Mesenchymal stem cell (in vitro differentiated cells and primary cell): ENCODE measurements at regions not wholly inside any gene's neighbourhood (a gene's known extent, or its start where the extent isn't known, plus 50 kb on each side); places are given as distances from the start of the nearest gene placed in this dataset.

Source experiments
- DNase-seq: peaks from one replicate; pipeline ENCODE4 v3.0.0-alpha.2; 2013
- H2AFZ ChIP-seq: one replicate; pipeline ENCODE4 v1.6.1; 2013; ENCODE audit warnings: low read depth, mild to moderate bottlenecking, control low read depth, inconsistent platforms, low read length, moderate library complexity
- H2AK5ac ChIP-seq: 2 replicates; pipeline ENCODE4 v1.6.1; 2013; ENCODE audit warnings: low read length, moderate library complexity, mild to moderate bottlenecking, inconsistent platforms; ENCODE audit not compliant: severe bottlenecking
- H2BK120ac ChIP-seq: one replicate; pipeline ENCODE4 v1.6.1; 2013; ENCODE audit warnings: low read depth, mild to moderate bottlenecking, inconsistent platforms, low read length, moderate library complexity
- H2BK12ac ChIP-seq, 2 experiments: one replicate each; pipeline ENCODE4 v1.6.1; 2013; ENCODE audit warnings: inconsistent platforms in 2 of 2, low read length in 2 of 2, mild to moderate bottlenecking in 2 of 2, moderate library complexity in 2 of 2, control low read depth in 1 of 2
- H2BK15ac ChIP-seq: one replicate; pipeline ENCODE4 v1.6.1; 2013; ENCODE audit warnings: mild to moderate bottlenecking, low read depth, inconsistent platforms; ENCODE audit not compliant: poor library complexity, severe bottlenecking
- H2BK5ac ChIP-seq: 2 replicates; pipeline ENCODE4 v1.6.1; 2013; ENCODE audit warnings: low read depth, mild to moderate bottlenecking, low read length, control low read depth, inconsistent platforms; ENCODE audit not compliant: poor library complexity, severe bottlenecking
- H3K14ac ChIP-seq, 2 experiments: one replicate each; pipeline ENCODE4 v1.6.1; 2013; ENCODE audit warnings: inconsistent platforms in 2 of 2, low read length in 2 of 2, control low read depth in 1 of 2, mild to moderate bottlenecking in 1 of 2, moderate library complexity in 1 of 2
- H3K18ac ChIP-seq, 2 experiments: one replicate each; pipeline ENCODE4 v1.6.1; 2013; ENCODE audit warnings: inconsistent platforms in 2 of 2, low read length in 2 of 2, control low read depth in 1 of 2, low read depth in 1 of 2, mild to moderate bottlenecking in 1 of 2
- H3K23ac ChIP-seq, 2 experiments: one replicate each; pipeline ENCODE4 v1.6.1; 2013; ENCODE audit warnings: inconsistent platforms in 2 of 2, low read length in 2 of 2, mild to moderate bottlenecking in 2 of 2, moderate library complexity in 2 of 2, control low read depth in 1 of 2
- H3K27ac ChIP-seq: 2 replicates; pipeline ENCODE4 v1.5.1; 2013; ENCODE audit warnings: mild to moderate bottlenecking, moderate library complexity, low read length, control low read depth, inconsistent platforms; ENCODE audit not compliant: poor library complexity, severe bottlenecking
- H3K27me3 ChIP-seq, 2 experiments: 2 replicates each; pipeline versions ENCODE4 v1.6.1 to v1.7.0; 2013; ENCODE audit warnings: low read length in 2 of 2, mild to moderate bottlenecking in 2 of 2, moderate library complexity in 2 of 2, control low read depth in 1 of 2, inconsistent platforms in 1 of 2; ENCODE audit not compliant: control insufficient read depth in 1 of 2, insufficient read depth in 1 of 2
- H3K36me3 ChIP-seq, 2 experiments: 2 replicates each; pipeline versions ENCODE4 v1.6.1 to v1.7.0; 2013; ENCODE audit warnings: low read length in 2 of 2, control low read depth in 1 of 2, inconsistent platforms in 1 of 2, low read depth in 1 of 2, mild to moderate bottlenecking in 1 of 2; ENCODE audit not compliant: insufficient read depth in 2 of 2, control insufficient read depth in 1 of 2
- H3K4ac ChIP-seq, 2 experiments: one replicate each; pipeline ENCODE4 v1.6.1; 2013; ENCODE audit warnings: inconsistent platforms in 2 of 2, low read length in 2 of 2, mild to moderate bottlenecking in 2 of 2, moderate library complexity in 2 of 2, control low read depth in 1 of 2, low read depth in 1 of 2
- H3K4me1 ChIP-seq: 2 replicates; pipeline ENCODE4 v1.6.1; 2013; ENCODE audit warnings: low read depth, low read length, control low read depth; ENCODE audit not compliant: control insufficient read depth, insufficient read depth
- H3K4me2 ChIP-seq: 2 replicates; pipeline ENCODE4 v1.6.1; 2013; ENCODE audit warnings: low read length, mild to moderate bottlenecking, inconsistent platforms; ENCODE audit not compliant: poor library complexity, severe bottlenecking
- H3K4me3 ChIP-seq, 2 experiments: 2 replicates each; pipeline versions ENCODE4 v1.5.1 to v1.7.0; 2013; ENCODE audit warnings: low read length in 2 of 2, mild to moderate bottlenecking in 2 of 2, control low read depth in 1 of 2, low read depth in 1 of 2; ENCODE audit not compliant: insufficient read depth in 1 of 2
- H3K79me1 ChIP-seq: replicated peaks from 2 replicates; pipeline ENCODE4 v1.6.1; 2013; ENCODE audit warnings: mild to moderate bottlenecking, control low read depth, low read length, inconsistent platforms; ENCODE audit not compliant: poor library complexity, severe bottlenecking
- H3K9ac ChIP-seq: 2 replicates; pipeline ENCODE4 v1.7.0; 2013; ENCODE audit warnings: mild to moderate bottlenecking, low read length, moderate library complexity
- H3K9me3 ChIP-seq: 2 replicates; pipeline ENCODE4 v1.7.0; 2013; ENCODE audit warnings: mild to moderate bottlenecking, low read length; ENCODE audit not compliant: control insufficient read depth
- H4K8ac ChIP-seq: one replicate; pipeline ENCODE4 v1.6.1; 2013; ENCODE audit warnings: inconsistent platforms, mild to moderate bottlenecking, low read length, moderate library complexity
- H4K91ac ChIP-seq: one replicate; pipeline ENCODE4 v1.6.1; 2013; ENCODE audit warnings: mild to moderate bottlenecking, low read length, inconsistent platforms
- WGBS: methylation state at CpG from one replicate; pipeline ENCODE4 v1.1.7; 2013; ENCODE audit warnings: mixed read lengths; 5-methylcytosine and 5-hydroxymethylcytosine counted together

- Histone ChIP-seq H2BK120ac (no peak overlapping the region), H4K8ac (no peak overlapping the region), H3K79me1 (no peaks in the 10 kb centered on the region), H3K14ac (no peak overlapping the region), H3K4me3 (no peak overlapping the region), H4K91ac (no peak overlapping the region), H3K27ac (no peak overlapping the region), H2AK5ac (no peak overlapping the region), H2BK12ac (no peak overlapping the region), H2AFZ (no peak overlapping the region), H2BK15ac (no peak overlapping the region), H3K36me3 (no peaks in the 10 kb centered on the region), H3K9me3 (no peaks in the 10 kb centered on the region), H3K4ac (no peak overlapping the region), H2BK5ac (no peak overlapping the region), H3K18ac (no peak overlapping the region), H3K9ac (no peak overlapping the region), H3K23ac (no peak overlapping the region), H3K27me3 (no peaks in the 10 kb centered on the region), H3K4me2 (no peak overlapping the region), H3K4me1 (no peaks in the 10 kb centered on the region)
- WGBS: 100% methylated on average over 1 of the region's 2 CpGs
- DNase-seq: no peak
These were observed 169.5 kb downstream of the PIK3R1 start for GRCh38 chr5:68384936-68385594.

GRCh38 chr5:68385936-68386335 is 170.4 kb downstream of the PIK3R1 start:
- Histone ChIP-seq H3K27me3 (no peaks in the 10 kb centered on the region), H3K14ac (no peak overlapping the region), H4K91ac (no peak overlapping the region), H3K4me2 (no peak overlapping the region), H2BK15ac (no peak overlapping the region), H3K18ac (no peak overlapping the region), H3K9ac (no peak overlapping the region), H3K9me3 (no peaks in the 10 kb centered on the region), H4K8ac (no peak overlapping the region), H3K4ac (no peak overlapping the region), H3K36me3 (no peaks in the 10 kb centered on the region), H3K79me1 (no peaks in the 10 kb centered on the region), H2AK5ac (no peak overlapping the region), H3K27ac (no peak overlapping the region), H2BK12ac (no peak overlapping the region), H3K4me1 (no peaks in the 10 kb centered on the region), H2AFZ (no peak overlapping the region), H3K4me3 (no peak overlapping the region), H2BK5ac (no peak overlapping the region), H2BK120ac (no peak overlapping the region), H3K23ac (no peak overlapping the region)
- DNase-seq: no peak
- 85% methylated on average over 2 of the region's 2 CpGs for WGBS

GRCh38 chr5:68387074-68387796 is 171.7 kb downstream of the PIK3R1 start:
- no peak overlapping the region for H2BK15ac ChIP-seq
- no peak overlapping the region for H3K4me2 ChIP-seq
- H3K18ac ChIP-seq: no peak overlapping the region
- H4K8ac ChIP-seq: no peak overlapping the region
- no peak overlapping the region for H2BK5ac ChIP-seq
- DNase-seq: no peak
- H3K14ac ChIP-seq: no peak overlapping the region
- no peak overlapping the region for H3K4me3 ChIP-seq
- H3K27ac ChIP-seq: no peak overlapping the region
- H3K4me1 ChIP-seq: no peaks in the 10 kb centered on the region
- H3K79me1 ChIP-seq: no peaks in the 10 kb centered on the region
- H3K4ac ChIP-seq: no peak overlapping the region
- H4K91ac ChIP-seq: no peak overlapping the region
- no peaks in the 10 kb centered on the region for H3K36me3 ChIP-seq
- no peak overlapping the region for H3K23ac ChIP-seq
- 94% methylated on average over 4 of the region's 4 CpGs for WGBS
- no peak overlapping the region for H2AFZ ChIP-seq
- H3K9me3 ChIP-seq: no peaks in the 10 kb centered on the region
- no peak overlapping the region for H2BK120ac ChIP-seq
- no peak overlapping the region for H2AK5ac ChIP-seq
- H3K9ac ChIP-seq: no peak overlapping the region
- H3K27me3 ChIP-seq: no peaks in the 10 kb centered on the region
- no peak overlapping the region for H2BK12ac ChIP-seq

GRCh38 chr5:68389618-68390017 is 174.1 kb downstream of the PIK3R1 start:
- no peak overlapping the region for H2BK5ac ChIP-seq
- no peak for DNase-seq
- no peak overlapping the region for H4K8ac ChIP-seq
- H3K9ac ChIP-seq: no peak overlapping the region
- no peak overlapping the region for H3K27ac ChIP-seq
- no peaks in the 10 kb centered on the region for H3K27me3 ChIP-seq
- H2BK120ac ChIP-seq: no peak overlapping the region
- H3K4ac ChIP-seq: no peak overlapping the region
- no peak overlapping the region for H2BK12ac ChIP-seq
- H2BK15ac ChIP-seq: no peak overlapping the region
- 95% methylated on average over 3 of the region's 3 CpGs for WGBS
- H3K18ac ChIP-seq: peak overlapping the region in 1 of 2 experiments; percentile 62
- H3K4me1 ChIP-seq: no peaks in the 10 kb centered on the region
- peak overlapping the region in 1 of 2 experiments; percentile 55 for H3K14ac ChIP-seq
- H3K79me1 ChIP-seq: no peaks in the 10 kb centered on the region
- no peak overlapping the region for H3K4me2 ChIP-seq
- H3K4me3 ChIP-seq: no peak overlapping the region
- no peak overlapping the region for H2AK5ac ChIP-seq
- peak overlapping the region; percentile 11 for H2AFZ ChIP-seq
- no peaks in the 10 kb centered on the region for H3K36me3 ChIP-seq
- no peak overlapping the region for H4K91ac ChIP-seq
- no peaks in the 10 kb centered on the region for H3K9me3 ChIP-seq
- no peak overlapping the region for H3K23ac ChIP-seq
